Gastrocnemius medialis (tissue), 4 donors: ENCODE measurements at regions not wholly inside any gene's neighbourhood (a gene's known extent, or its start where the extent isn't known, plus 50 kb on each side); places are given as distances from the start of the nearest gene placed in this dataset.

Experiments used
- POLR2A ChIP-seq, 2 donors: fragments of 450-650 bp; IDR thresholded peaks; one replicate each; pipeline ENCODE4 v1.6.1; 2017; ENCODE audit warnings: antibody characterized with exemption in 2 of 2, mild to moderate bottlenecking in 2 of 2, moderate library complexity in 2 of 2
- TF ChIP-seq, protein P1 (sequence below), 5 experiments: fragments of 450-650 bp in 3 of 5; fragments of 200-600 bp in 2 of 5; sonication (generic) in 2 of 5; IDR thresholded peaks in 4 of 5; conservative IDR thresholded peaks in 1 of 5; 1 replicate in 4 of 5; 2 replicates in 1 of 5; pipeline ENCODE4 v1.5.1; 2016 to 2019; ENCODE audit warnings: antibody characterized with exemption in 5 of 5, mild to moderate bottlenecking in 3 of 5, moderate library complexity in 3 of 5

DNA sequence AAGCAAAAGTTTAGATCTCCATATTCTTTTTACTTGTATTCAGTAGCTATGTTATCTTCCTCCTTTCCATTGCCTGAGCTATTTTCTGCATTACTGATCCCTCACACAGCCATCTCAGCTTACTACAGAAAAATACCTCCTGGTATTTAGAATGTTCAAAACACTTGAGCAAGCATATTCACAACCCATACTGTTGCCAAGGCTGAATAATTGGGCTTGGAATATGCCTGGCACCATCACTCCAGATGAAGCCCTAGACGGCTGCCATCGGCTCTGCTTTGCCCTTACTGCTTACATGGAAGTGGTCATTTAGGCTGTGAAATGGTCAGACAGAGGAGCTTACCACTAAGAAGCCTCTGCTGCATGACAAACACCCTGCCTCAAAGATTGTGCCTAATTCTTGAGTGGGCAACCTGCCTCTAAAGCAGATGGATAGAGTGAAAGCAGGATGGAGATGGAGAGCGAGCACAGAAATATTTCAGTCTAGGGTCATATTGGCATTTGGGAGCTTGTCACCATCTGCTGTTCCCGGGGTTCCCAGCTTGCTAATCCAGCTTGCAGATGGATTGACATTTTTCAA, 92.5 kb upstream of the TAS2R1 start:
- TF ChIP-seq, protein P1, sequence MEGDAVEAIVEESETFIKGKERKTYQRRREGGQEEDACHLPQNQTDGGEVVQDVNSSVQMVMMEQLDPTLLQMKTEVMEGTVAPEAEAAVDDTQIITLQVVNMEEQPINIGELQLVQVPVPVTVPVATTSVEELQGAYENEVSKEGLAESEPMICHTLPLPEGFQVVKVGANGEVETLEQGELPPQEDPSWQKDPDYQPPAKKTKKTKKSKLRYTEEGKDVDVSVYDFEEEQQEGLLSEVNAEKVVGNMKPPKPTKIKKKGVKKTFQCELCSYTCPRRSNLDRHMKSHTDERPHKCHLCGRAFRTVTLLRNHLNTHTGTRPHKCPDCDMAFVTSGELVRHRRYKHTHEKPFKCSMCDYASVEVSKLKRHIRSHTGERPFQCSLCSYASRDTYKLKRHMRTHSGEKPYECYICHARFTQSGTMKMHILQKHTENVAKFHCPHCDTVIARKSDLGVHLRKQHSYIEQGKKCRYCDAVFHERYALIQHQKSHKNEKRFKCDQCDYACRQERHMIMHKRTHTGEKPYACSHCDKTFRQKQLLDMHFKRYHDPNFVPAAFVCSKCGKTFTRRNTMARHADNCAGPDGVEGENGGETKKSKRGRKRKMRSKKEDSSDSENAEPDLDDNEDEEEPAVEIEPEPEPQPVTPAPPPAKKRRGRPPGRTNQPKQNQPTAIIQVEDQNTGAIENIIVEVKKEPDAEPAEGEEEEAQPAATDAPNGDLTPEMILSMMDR (IDR thresholded peaks at IDR 0.05 in 4 of 5, conservative IDR thresholded peaks at IDR 0.05 in 1 of 5) = no peak
- no peak for TF ChIP-seq POLR2A (IDR thresholded peaks at IDR 0.05)
